PC-3 (cell line): ENCODE measurements at regions not wholly inside any gene's neighbourhood (a gene's known extent, or its start where the extent isn't known, plus 50 kb on each side); places are given as distances from the start of the nearest gene placed in this dataset.

Source experiments
- CTCF ChIP-seq: fragments of 300-600 bp; sonication (generic); conservative IDR thresholded peaks from 2 replicates; pipeline ENCODE4 v1.5.1; 2017; ENCODE audit warnings: antibody characterized with exemption, low read depth, mild to moderate bottlenecking, low read length
- EZH2 ChIP-seq: fragments of 300-600 bp; sonication (generic); IDR thresholded peaks from one replicate; pipeline ENCODE4 v1.6.1; 2017; ENCODE audit warnings: antibody characterized with exemption, mild to moderate bottlenecking, low read length; ENCODE audit not compliant: unreplicated experiment

- no peak for TF ChIP-seq CTCF
- no peak for TF ChIP-seq EZH2
These were observed 110.9 kb downstream of the BDH1 start for GRCh38 chr3:197444793-197445379.
